Stomach (tissue), 8 donors: ENCODE measurements at regions not wholly inside any gene's neighbourhood (a gene's known extent, or its start where the extent isn't known, plus 50 kb on each side); places are given as distances from the start of the nearest gene placed in this dataset.

Experiments used
- DNase-seq, 2 donors: peaks; one replicate each; pipeline versions ENCODE4 v3.0.0 to v3.0.0-alpha.2; 2013 to 2019
- H3K27ac ChIP-seq, 5 donors: fragments of 200-600 bp in 4 of 5; sonication (generic) in 4 of 5; one replicate each; pipeline ENCODE4 v1.5.1; 2013 to 2019; ENCODE audit warnings: mild to moderate bottlenecking in 1 of 5, moderate library complexity in 1 of 5
- H3K27me3 ChIP-seq, 3 donors: fragments of 200-600 bp; sonication (generic); one replicate each; pipeline ENCODE4 v1.5.1; 2017 to 2019; ENCODE audit warnings: mixed run types in 1 of 3
- H3K36me3 ChIP-seq, 4 donors: fragments of 200-600 bp; sonication (generic); 1 replicate in 3 of 4; 2 replicates in 1 of 4; pipeline ENCODE4 v1.5.1; 2016 to 2019
- H3K4me1 ChIP-seq, 4 donors: fragments of 200-600 bp; sonication (generic); one replicate each; pipeline ENCODE4 v1.5.1; 2016 to 2019
- H3K4me3 ChIP-seq, 4 donors: fragments of 200-600 bp; sonication (generic) in 3 of 4; one replicate each; pipeline ENCODE4 v1.5.1; 2016 to 2019; ENCODE audit warnings: mild to moderate bottlenecking in 1 of 4
- H3K9me3 ChIP-seq, 4 donors: fragments of 200-600 bp; sonication (generic); one replicate each; pipeline ENCODE4 v1.5.1; 2016 to 2019
- CTCF ChIP-seq, 7 experiments: fragments of 450-650 bp in 4 of 7; fragments of 200-600 bp in 3 of 7; sonication (generic) in 3 of 7; IDR thresholded peaks; one replicate each; pipeline ENCODE4 v1.5.1; 2016 to 2019; ENCODE audit warnings: antibody characterized with exemption in 7 of 7, control low read depth in 2 of 7, mild to moderate bottlenecking in 1 of 7
- EP300 ChIP-seq: sonication (generic); formaldehyde crosslinking; IDR thresholded peaks from one replicate; pipeline ENCODE4 v1.6.1; 2017; ENCODE audit warnings: antibody characterized with exemption
- POLR2A ChIP-seq, 4 donors: fragments of 450-650 bp; IDR thresholded peaks; one replicate each; pipeline ENCODE4 v1.6.1; 2016; ENCODE audit warnings: antibody characterized with exemption in 4 of 4, control low read depth in 2 of 4, mild to moderate bottlenecking in 1 of 4, moderate library complexity in 1 of 4
- POLR2AphosphoS5 ChIP-seq, 3 donors: sonication (generic); formaldehyde crosslinking; IDR thresholded peaks; one replicate each; pipeline ENCODE4 v1.6.1; 2016; ENCODE audit warnings: antibody characterized with exemption in 3 of 3
- WGBS, 5 donors: extraction: QIAGEN DNeasy Blood & Tissue Kit in 3 of 5; methylation state at CpG; one replicate each; pipeline versions ENCODE4 v1.1.5 to v1.1.7; 2013 to 2018; 5-methylcytosine and 5-hydroxymethylcytosine counted together
- intact Hi-C: fragments of 100-400 bp; cut with DNase I; formaldehyde crosslinking; loops from one replicate; pipeline ENCODE4 v1.15.1; 2023; ENCODE audit warnings: low total_unique reads
- donor health status: healthy with polysubstance abuse.
- donor health status: Bipolar disorder and iron deficiency.
- donor health status: healthy.

GRCh38 chr12:19700969-19701368 is 261.7 kb downstream of the AEBP2 start:
- intact Hi-C loops: no loop called here
- no peak for TF ChIP-seq POLR2A (IDR thresholded peaks at IDR 0.05)
- no peak for TF ChIP-seq EP300
- TF ChIP-seq CTCF (IDR thresholded peaks at IDR 0.05): no peak
- no peak for TF ChIP-seq POLR2AphosphoS5 (IDR thresholded peaks at IDR 0.05)
- DNase-seq: no peak
- WGBS, 5 donors: 91 to 96% (median 95%) methylated on average over 1 to 4 of the region's 4 CpGs
- H3K36me3 ChIP-seq: no peaks in the 10 kb centered on the region
- H3K27ac ChIP-seq: no peak overlapping the region
- peaks cover 0 to 36% (median 14%) of the 10 kb centered on the region in 4 donors for H3K9me3 ChIP-seq
- H3K27me3 ChIP-seq: no peaks in the 10 kb centered on the region
- H3K4me3 ChIP-seq: no peak overlapping the region
- no peaks in the 10 kb centered on the region for H3K4me1 ChIP-seq

GRCh38 chr12:19704966-19705365 is 265.7 kb downstream of the AEBP2 start:
- Histone ChIP-seq H3K4me1 (no peaks in the 10 kb centered on the region), H3K36me3 (no peaks in the 10 kb centered on the region), H3K27me3 (no peaks in the 10 kb centered on the region), H3K9me3 (peaks cover 0 to 68% (median 22%) of the 10 kb centered on the region in 4 donors), H3K27ac (no peak overlapping the region), H3K4me3 (no peak overlapping the region)
- 85 to 94% (median 91%) methylated on average over 1 of the region's 1 CpG for WGBS, 5 donors
- no peak for DNase-seq
- intact Hi-C loops: no loop called here
- TF ChIP-seq CTCF (IDR thresholded peaks at IDR 0.05) (no peak), POLR2A (IDR thresholded peaks at IDR 0.05) (no peak), EP300 (no peak), POLR2AphosphoS5 (IDR thresholded peaks at IDR 0.05) (no peak)

GRCh38 chr12:19706936-19707335 is 267.6 kb downstream of the AEBP2 start:
- Histone ChIP-seq H3K4me1 (peaks cover 0 to 7% (median 2%) of the 10 kb centered on the region in 4 donors), H3K9me3 (peaks cover 0 to 54% (median 22%) of the 10 kb centered on the region in 4 donors), H3K4me3 (no peak overlapping the region), H3K27me3 (no peaks in the 10 kb centered on the region), H3K36me3 (no peaks in the 10 kb centered on the region), H3K27ac (no peak overlapping the region)
- intact Hi-C loops: no loop called here
- no peak for DNase-seq
- TF ChIP-seq EP300 (no peak), POLR2A (IDR thresholded peaks at IDR 0.05) (no peak), CTCF (IDR thresholded peaks at IDR 0.05) (no peak), POLR2AphosphoS5 (IDR thresholded peaks at IDR 0.05) (no peak)
- WGBS, 5 donors: 80 to 93% (median 81%) methylated on average over 1 of the region's 1 CpG

GRCh38 chr12:19707948-19708409 is 268.7 kb downstream of the AEBP2 start:
- Histone ChIP-seq H3K27me3 (no peaks in the 10 kb centered on the region), H3K4me3 (no peak overlapping the region), H3K27ac (no peak overlapping the region), H3K4me1 (peaks cover 0 to 7% (median 2%) of the 10 kb centered on the region in 4 donors), H3K9me3 (peaks cover 0 to 46% (median 17%) of the 10 kb centered on the region in 4 donors), H3K36me3 (no peaks in the 10 kb centered on the region)
- intact Hi-C loops: no loop called here
- WGBS, 5 donors: 55 to 79% (median 75%) methylated on average over 6 of the region's 6 CpGs
- DNase-seq: no peak
- no peak for TF ChIP-seq EP300
- no peak for TF ChIP-seq POLR2A (IDR thresholded peaks at IDR 0.05)
- TF ChIP-seq POLR2AphosphoS5 (IDR thresholded peaks at IDR 0.05): no peak
- TF ChIP-seq CTCF (IDR thresholded peaks at IDR 0.05): no peak
